Gastroesophageal sphincter (tissue), 4 donors: ENCODE measurements at regions not wholly inside any gene's neighbourhood (a gene's known extent, or its start where the extent isn't known, plus 50 kb on each side); places are given as distances from the start of the nearest gene placed in this dataset.
"Not testable (repeated sequence)": the region's sequence is repeated elsewhere in the genome, so short reads cannot be mapped to it uniquely, and the experiment has no call there.

Source experiments
- ATAC-seq: fragments of 150-250 bp; one replicate; pipeline ENCODE4 v1.9.1; 2016; ENCODE audit warnings: mild to moderate bottlenecking, moderate library complexity
- H3K27ac ChIP-seq, 4 donors: fragments of 200-600 bp; sonication (generic) in 3 of 4; 1 replicate in 3 of 4; 2 replicates in 1 of 4; pipeline ENCODE4 v1.5.1; 2016 to 2019
- H3K27me3 ChIP-seq: fragments of 200-600 bp; sonication (generic); one replicate; pipeline ENCODE4 v1.5.1; 2019
- H3K36me3 ChIP-seq, 2 donors: fragments of 200-600 bp; sonication (generic); one replicate each; pipeline ENCODE4 v1.5.1; 2019; ENCODE audit warnings: control low read depth in 1 of 2
- H3K4me1 ChIP-seq, 3 donors: fragments of 200-600 bp; sonication (generic); 1 replicate in 2 of 3; 2 replicates in 1 of 3; pipeline ENCODE4 v1.5.1; 2016 to 2019; ENCODE audit warnings: control low read depth in 2 of 3
- H3K4me3 ChIP-seq, 2 donors: fragments of 200-600 bp; sonication (generic); one replicate each; pipeline ENCODE4 v1.5.1; 2019; ENCODE audit warnings: mild to moderate bottlenecking in 1 of 2, moderate library complexity in 1 of 2
- H3K9me3 ChIP-seq, 3 donors: fragments of 200-600 bp; sonication (generic); one replicate each; pipeline ENCODE4 v1.5.1; 2017 to 2019; ENCODE audit warnings: control low read depth in 2 of 3
- EP300 ChIP-seq: sonication (generic); formaldehyde crosslinking; IDR thresholded peaks from one replicate; pipeline ENCODE4 v1.6.1; 2017; ENCODE audit warnings: antibody characterized with exemption, mild to moderate bottlenecking
- POLR2A ChIP-seq, 2 donors: fragments of 450-650 bp; IDR thresholded peaks; one replicate each; pipeline ENCODE4 v1.6.1; 2017; ENCODE audit warnings: antibody characterized with exemption in 2 of 2, mild to moderate bottlenecking in 2 of 2, moderate library complexity in 1 of 2
- POLR2AphosphoS5 ChIP-seq: sonication (generic); formaldehyde crosslinking; IDR thresholded peaks from one replicate; pipeline ENCODE4 v1.6.1; 2017; ENCODE audit warnings: antibody characterized with exemption
- WGBS, 2 donors: methylation state at CpG; one replicate each; pipeline ENCODE4 v1.1.5; 2018; ENCODE audit warnings: low coverage in 1 of 2; 5-methylcytosine and 5-hydroxymethylcytosine counted together
- TF ChIP-seq, protein P1 (sequence below), 4 experiments: fragments of 200-600 bp in 2 of 4; fragments of 450-650 bp in 2 of 4; sonication (generic) in 1 of 4; IDR thresholded peaks; one replicate each; pipeline ENCODE4 v1.5.1; 2017 to 2019; ENCODE audit warnings: antibody characterized with exemption in 4 of 4, mild to moderate bottlenecking in 2 of 4, moderate library complexity in 2 of 4

DNA sequence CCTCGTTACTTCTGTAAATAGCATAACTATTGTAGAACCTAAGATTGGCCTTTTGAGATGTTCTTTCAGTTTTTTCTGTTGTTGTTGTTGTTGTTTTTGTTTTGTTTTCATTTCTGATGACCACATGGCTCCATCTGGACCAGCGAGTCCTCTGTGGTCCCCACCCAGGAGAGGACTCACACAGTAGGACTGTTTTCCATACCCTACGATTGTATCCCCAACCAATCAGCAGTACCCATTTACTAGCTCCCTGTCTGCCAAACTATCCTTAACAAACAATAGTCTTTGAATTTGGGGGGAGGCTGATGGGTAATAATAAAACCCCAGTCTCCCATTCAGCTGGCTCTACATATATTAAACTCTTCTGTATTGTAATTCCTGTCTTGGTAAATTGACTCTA lies 329.5 kb downstream of the SEMA3D start:
- Histone ChIP-seq H3K9me3 (no peaks in the 10 kb centered on the region), H3K4me1 (no peaks in the 10 kb centered on the region), H3K27ac (no peak overlapping the region), H3K4me3 (no peak overlapping the region), H3K36me3 (no peaks in the 10 kb centered on the region), H3K27me3 (no peaks in the 10 kb centered on the region)
- TF ChIP-seq POLR2A (IDR thresholded peaks at IDR 0.05): no peak
- WGBS, 2 donors: 92 to 100% methylated on average over 1 to 3 of the region's 3 CpGs
- no peak for ATAC-seq

DNA sequence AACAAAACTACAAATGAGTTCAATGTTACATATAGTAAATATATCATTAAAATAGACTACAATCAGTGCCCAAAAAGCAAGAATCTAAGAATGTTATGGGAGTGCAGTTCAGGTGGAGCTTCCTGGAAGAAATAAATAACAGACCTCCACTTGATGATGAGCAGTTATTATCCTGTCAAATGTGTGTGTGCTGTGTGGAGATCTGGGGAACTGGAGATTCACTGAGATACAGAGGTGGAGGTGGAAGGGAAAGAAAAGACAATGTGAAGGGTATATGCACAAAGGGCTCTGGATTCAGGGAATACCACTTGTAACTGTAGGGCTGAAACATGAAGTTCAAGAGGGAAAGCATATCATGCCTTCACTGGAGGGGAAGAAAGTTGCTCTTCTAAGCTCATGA lies 331.1 kb downstream of the SEMA3D start:
- no peaks in the 10 kb centered on the region for H3K27me3 ChIP-seq
- H3K27ac ChIP-seq: no peak overlapping the region
- no peaks in the 10 kb centered on the region for H3K9me3 ChIP-seq
- no peaks in the 10 kb centered on the region for H3K36me3 ChIP-seq
- H3K4me1 ChIP-seq: no peaks in the 10 kb centered on the region
- no peak for ATAC-seq
- TF ChIP-seq POLR2AphosphoS5: no peak
- TF ChIP-seq POLR2A (IDR thresholded peaks at IDR 0.05): no peak
- TF ChIP-seq, protein P1, sequence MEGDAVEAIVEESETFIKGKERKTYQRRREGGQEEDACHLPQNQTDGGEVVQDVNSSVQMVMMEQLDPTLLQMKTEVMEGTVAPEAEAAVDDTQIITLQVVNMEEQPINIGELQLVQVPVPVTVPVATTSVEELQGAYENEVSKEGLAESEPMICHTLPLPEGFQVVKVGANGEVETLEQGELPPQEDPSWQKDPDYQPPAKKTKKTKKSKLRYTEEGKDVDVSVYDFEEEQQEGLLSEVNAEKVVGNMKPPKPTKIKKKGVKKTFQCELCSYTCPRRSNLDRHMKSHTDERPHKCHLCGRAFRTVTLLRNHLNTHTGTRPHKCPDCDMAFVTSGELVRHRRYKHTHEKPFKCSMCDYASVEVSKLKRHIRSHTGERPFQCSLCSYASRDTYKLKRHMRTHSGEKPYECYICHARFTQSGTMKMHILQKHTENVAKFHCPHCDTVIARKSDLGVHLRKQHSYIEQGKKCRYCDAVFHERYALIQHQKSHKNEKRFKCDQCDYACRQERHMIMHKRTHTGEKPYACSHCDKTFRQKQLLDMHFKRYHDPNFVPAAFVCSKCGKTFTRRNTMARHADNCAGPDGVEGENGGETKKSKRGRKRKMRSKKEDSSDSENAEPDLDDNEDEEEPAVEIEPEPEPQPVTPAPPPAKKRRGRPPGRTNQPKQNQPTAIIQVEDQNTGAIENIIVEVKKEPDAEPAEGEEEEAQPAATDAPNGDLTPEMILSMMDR (IDR thresholded peaks at IDR 0.05): no peak
- no peak for TF ChIP-seq EP300
- no peak overlapping the region for H3K4me3 ChIP-seq

DNA sequence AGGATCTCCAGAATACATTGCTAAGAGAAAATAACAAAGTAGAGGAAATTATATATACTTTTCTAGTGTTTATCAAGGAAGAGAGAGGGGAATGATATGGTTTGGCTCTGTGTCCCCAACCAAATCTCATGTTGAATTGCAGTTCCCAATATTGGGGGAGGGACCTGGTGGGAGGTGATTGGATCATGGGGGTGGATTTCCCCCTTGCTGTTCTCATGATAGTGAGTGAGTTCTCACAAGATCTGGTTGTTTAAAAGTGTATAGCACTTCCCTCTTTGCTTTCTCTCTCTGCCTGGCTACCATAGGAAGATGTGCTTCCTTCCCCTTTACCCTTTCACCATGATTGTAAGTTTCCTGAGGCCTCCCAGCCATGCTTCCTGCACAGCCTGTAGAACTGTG lies 337.9 kb downstream of the SEMA3D start:
- H3K36me3 ChIP-seq, H3K27me3 ChIP-seq, H3K9me3 ChIP-seq, H3K4me3 ChIP-seq, H3K4me1 ChIP-seq, H3K27ac ChIP-seq, ATAC-seq: not testable (repeated sequence)

DNA sequence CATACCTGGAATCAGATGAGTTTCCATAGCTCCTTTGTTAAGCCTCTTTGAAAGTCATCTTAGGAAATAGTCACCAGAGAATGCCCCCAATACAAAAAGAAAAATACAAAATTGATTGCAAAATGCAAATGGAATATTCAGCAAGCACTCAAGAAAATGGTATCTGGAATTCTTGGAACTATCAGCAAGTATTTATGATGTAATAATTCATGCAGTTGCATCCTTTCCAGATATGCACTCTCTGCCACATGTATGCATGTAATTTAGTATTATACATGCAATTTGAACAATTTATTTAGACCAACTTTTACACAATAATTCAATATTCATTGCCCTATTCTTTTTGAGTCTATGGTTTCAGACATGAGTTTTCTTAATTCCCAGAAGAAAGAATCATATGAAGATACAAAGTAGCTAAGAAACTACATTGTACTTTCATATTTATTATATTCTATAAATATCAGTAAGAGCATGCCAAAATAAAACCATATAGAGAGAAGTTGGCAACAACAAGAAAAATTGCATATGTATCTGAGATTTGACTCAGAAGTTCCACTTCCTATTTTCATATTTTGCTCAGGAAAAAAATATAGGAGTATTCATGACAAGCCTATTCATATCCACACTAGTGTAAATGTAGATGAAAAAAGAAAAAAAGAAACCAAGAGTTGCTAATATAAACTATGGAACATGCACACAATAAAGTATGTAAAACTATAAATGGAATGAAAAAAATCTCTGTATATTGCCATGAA lies 338.5 kb downstream of the SEMA3D start:
- Histone ChIP-seq H3K9me3 (no peaks in the 10 kb centered on the region), H3K27me3 (no peaks in the 10 kb centered on the region), H3K27ac (no peak overlapping the region), H3K4me3 (no peak overlapping the region), H3K36me3 (no peaks in the 10 kb centered on the region), H3K4me1 (no peaks in the 10 kb centered on the region)
- ATAC-seq: no peak
- TF ChIP-seq EP300 (no peak), POLR2A (IDR thresholded peaks at IDR 0.05) (no peak), POLR2AphosphoS5 (no peak)
- TF ChIP-seq, protein P1 (IDR thresholded peaks at IDR 0.05): no peak

DNA sequence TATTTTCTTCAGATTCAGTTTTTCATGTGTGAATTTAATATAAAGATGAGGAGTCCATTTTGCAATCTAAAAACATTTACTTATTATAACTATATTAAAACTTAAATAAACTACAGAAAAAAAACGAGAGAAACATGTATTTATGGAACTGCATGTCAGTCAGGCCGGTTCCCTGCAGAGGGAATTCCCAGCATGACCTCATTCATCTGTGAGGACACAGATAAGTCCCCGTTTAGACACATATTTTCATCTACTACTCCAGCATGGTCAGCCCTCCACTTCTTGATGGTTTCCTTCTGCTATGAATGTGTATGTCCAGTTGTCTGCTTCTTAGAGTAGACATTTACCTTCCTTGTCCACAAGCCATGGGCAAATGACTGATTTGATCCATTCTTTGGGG lies 339.1 kb downstream of the SEMA3D start:
- no peak overlapping the region for H3K27ac ChIP-seq
- 57 to 58% methylated on average over 3 of the region's 3 CpGs for WGBS, 2 donors
- no peaks in the 10 kb centered on the region for H3K4me1 ChIP-seq
- no peaks in the 10 kb centered on the region for H3K27me3 ChIP-seq
- H3K36me3 ChIP-seq: no peaks in the 10 kb centered on the region
- TF ChIP-seq POLR2A (IDR thresholded peaks at IDR 0.05) (no peak), POLR2AphosphoS5 (no peak), EP300 (no peak)
- TF ChIP-seq, protein P1 (IDR thresholded peaks at IDR 0.05): no peak
- no peak for ATAC-seq
- H3K9me3 ChIP-seq: no peaks in the 10 kb centered on the region
- H3K4me3 ChIP-seq: no peak overlapping the region

DNA sequence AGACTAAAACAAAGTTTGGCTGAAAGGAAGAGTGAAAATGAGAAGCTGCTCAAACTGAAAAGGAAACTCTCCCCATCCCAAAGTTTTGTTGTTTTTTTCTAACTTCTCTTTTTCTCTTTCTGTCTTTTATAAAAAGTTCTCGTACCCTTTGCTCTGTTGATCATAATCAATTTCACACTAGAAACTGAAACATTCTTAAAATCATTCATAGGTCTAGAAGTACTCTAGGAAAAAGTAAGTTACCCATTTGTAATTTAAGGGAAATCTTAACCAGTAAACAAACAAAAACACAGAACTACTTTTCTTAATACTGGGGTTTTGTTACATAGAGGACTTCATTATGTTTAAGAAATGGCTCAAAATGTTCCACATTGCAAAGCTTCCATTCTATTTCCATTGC lies 339.8 kb downstream of the SEMA3D start:
- H3K9me3 ChIP-seq: no peaks in the 10 kb centered on the region
- 83 to 88% methylated on average over 1 of the region's 1 CpG for WGBS, 2 donors
- H3K36me3 ChIP-seq: no peaks in the 10 kb centered on the region
- no peak for ATAC-seq
- H3K27me3 ChIP-seq: no peaks in the 10 kb centered on the region
- no peak overlapping the region for H3K4me3 ChIP-seq
- TF ChIP-seq EP300 (no peak), POLR2AphosphoS5 (no peak), POLR2A (IDR thresholded peaks at IDR 0.05) (no peak)
- TF ChIP-seq, protein P1 (IDR thresholded peaks at IDR 0.05): no peak
- H3K4me1 ChIP-seq: no peaks in the 10 kb centered on the region
- no peak overlapping the region for H3K27ac ChIP-seq
